ENCODE measurements at regions not wholly inside any gene's neighbourhood (a gene's known extent, or its start where the extent isn't known, plus 50 kb on each side); places are given as distances from the start of the nearest gene placed in this dataset.

GRCh38 chr4:180766045-180766444 is 1477.2 kb upstream of the TENM3 start:
- H3K79me2 ChIP-seq (ENCODE audit: insufficient read depth, low read length): no peaks in the 10 kb centered on the region
- POLR2A ChIA-PET: no interaction called here
- no peak overlapping the region for H3K4me2 ChIP-seq (ENCODE audit: low read depth, low read length)
- H3K4me3 ChIP-seq (replicated peaks in 1 of 3; ENCODE audit: insufficient read depth in 1 of 3, low read depth in 2 of 3, low read length in 3 of 3): no peak overlapping the region
- FAIRE-seq (no peak), DNase-seq (ENCODE audit: low spot score) (no peak), ATAC-seq (no peak)
- TF ChIP-seq ZNF572 (CRISPR knock-in tag; IDR thresholded peaks at IDR 0.05) (no peak), NFKBIZ (CRISPR knock-in tag; IDR thresholded peaks at IDR 0.05) (no peak), ZNF337 (CRISPR knock-in tag; IDR thresholded peaks at IDR 0.05; ENCODE audit: borderline replicate concordance, low read depth) (no peak), ZNF574 (CRISPR knock-in tag; IDR thresholded peaks at IDR 0.05) (no peak), CBX1 (IDR thresholded peaks at IDR 0.05; ENCODE audit: low read depth) (no peak)
- no peaks in the 10 kb centered on the region for H3K9me3 ChIP-seq (ENCODE audit: low read length)
- CTCF ChIA-PET (ENCODE audit: low intra/inter-chr PET ratio, low total read pairs): no interaction called here
- BruUV-seq (replicated peaks): no TSS peak
- H3K36me3 ChIP-seq (replicated peaks in 1 of 2; ENCODE audit: control insufficient read depth in 1 of 2, insufficient read depth in 2 of 2, low read length in 2 of 2): no peaks in the 10 kb centered on the region
- in situ Hi-C loops (cut with HindIII; ENCODE audit: extremely low pct_ligation_motif_present, low pct_unique_long_range_greater_than_20kb): no loop called here
- H3K9ac ChIP-seq (ENCODE audit: insufficient read depth, low read depth, low read length): no peak overlapping the region
- H2AFZ ChIP-seq (ENCODE audit: low read length): no peak overlapping the region
- no peak overlapping the region for H3K27ac ChIP-seq (ENCODE audit: extremely low read length, insufficient read depth, low read length)
- H4K20me1 ChIP-seq (ENCODE audit: insufficient read depth, low read length): no peaks in the 10 kb centered on the region
- no peaks in the 10 kb centered on the region for H3K4me1 ChIP-seq (ENCODE audit: insufficient read depth, low read length)
- no peaks in the 10 kb centered on the region for H3K27me3 ChIP-seq (ENCODE audit: control insufficient read depth in 1 of 2, insufficient read depth in 2 of 2, low read length in 2 of 2)
- intact Hi-C loops (cut with micrococcal nuclease; ENCODE audit: unreplicated experiment): no loop called here
- WGBS (ENCODE audit: low lambda C conversion rate): 1% methylated on average over 5 of the region's 5 CpGs

- Histone ChIP-seq H3K79me2 (ENCODE audit: insufficient read depth, low read length) (no peaks in the 10 kb centered on the region), H4K20me1 (ENCODE audit: insufficient read depth, low read length) (no peaks in the 10 kb centered on the region), H3K27me3 (ENCODE audit: control insufficient read depth in 1 of 2, insufficient read depth in 2 of 2, low read length in 2 of 2) (no peaks in the 10 kb centered on the region), H3K27ac (ENCODE audit: extremely low read length, insufficient read depth, low read length) (no peak overlapping the region), H2AFZ (ENCODE audit: low read length) (peak overlapping the region; percentile 6), H3K9ac (ENCODE audit: insufficient read depth, low read depth, low read length) (no peak overlapping the region), H3K9me3 (ENCODE audit: low read length) (no peaks in the 10 kb centered on the region), H3K4me1 (ENCODE audit: insufficient read depth, low read length) (no peaks in the 10 kb centered on the region), H3K4me3 (replicated peaks in 1 of 3; ENCODE audit: insufficient read depth in 1 of 3, low read depth in 2 of 3, low read length in 3 of 3) (no peak overlapping the region), H3K4me2 (ENCODE audit: low read depth, low read length) (no peak overlapping the region), H3K36me3 (replicated peaks in 1 of 2; ENCODE audit: control insufficient read depth in 1 of 2, insufficient read depth in 2 of 2, low read length in 2 of 2) (no peaks in the 10 kb centered on the region)
- ATAC-seq (no peak), FAIRE-seq (no peak), DNase-seq (ENCODE audit: low spot score) (no peak)
- no TSS peak for BruUV-seq (replicated peaks)
- intact Hi-C loops (cut with micrococcal nuclease; ENCODE audit: unreplicated experiment) (no loop called here), in situ Hi-C loops (cut with HindIII; ENCODE audit: extremely low pct_ligation_motif_present, low pct_unique_long_range_greater_than_20kb) (no loop called here)
- ChIA-PET CTCF (ENCODE audit: low intra/inter-chr PET ratio, low total read pairs) (no interaction called here), POLR2A (no interaction called here)
- WGBS (ENCODE audit: low lambda C conversion rate): 6% methylated on average over 6 of the region's 9 CpGs
- TF ChIP-seq ZBTB44 (CRISPR knock-in tag; IDR thresholded peaks at IDR 0.05) (no peak), HBP1 (CRISPR knock-in tag; IDR thresholded peaks at IDR 0.05; ENCODE audit: low read depth) (no peak), ZNF543 (CRISPR knock-in tag; IDR thresholded peaks at IDR 0.05) (no peak), ZNF503 (CRISPR knock-in tag; IDR thresholded peaks at IDR 0.05) (no peak)
These were observed 1476.1 kb upstream of the TENM3 start for GRCh38 chr4:180766944-180767729.

Data from HepG2 (cell line).